ENCODE measurements at regions not wholly inside any gene's neighbourhood (a gene's known extent, or its start where the extent isn't known, plus 50 kb on each side); places are given as distances from the start of the nearest gene placed in this dataset.

DNA sequence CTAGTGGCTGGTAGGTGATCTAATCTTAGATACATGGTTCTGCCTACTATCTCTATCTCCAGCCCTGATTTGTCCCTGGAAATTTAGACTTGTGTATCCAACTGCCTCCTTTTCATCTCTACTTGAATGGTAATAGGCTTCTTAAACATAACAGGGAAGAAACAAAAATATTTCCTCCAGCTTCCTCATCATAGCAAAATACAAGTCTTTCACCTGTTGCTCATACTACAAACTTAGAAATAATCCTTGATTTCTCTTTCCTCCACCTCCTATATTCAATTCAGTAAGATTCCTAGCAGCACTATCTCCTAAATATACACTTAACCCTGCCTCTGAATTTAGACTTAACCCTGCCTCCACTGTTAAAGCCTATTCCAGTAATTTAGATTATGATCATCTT, 373.3 kb upstream of the ACTRT1 start:
- TF ChIP-seq CTCF (IDR thresholded peaks at IDR 0.05; ENCODE audit: low read length): no peak
- no peak for TF ChIP-seq EZH2 (IDR thresholded peaks at IDR 0.05; ENCODE audit: borderline replicate concordance, low read length)

Measured in OCI-LY1 (cell line).